ENCODE measurements at regions not wholly inside any gene's neighbourhood (a gene's known extent, or its start where the extent isn't known, plus 50 kb on each side); places are given as distances from the start of the nearest gene placed in this dataset.
"Not testable (repeated sequence)": the region's sequence is repeated elsewhere in the genome, so short reads cannot be mapped to it uniquely, and the experiment has no call there.

- not testable (repeated sequence) for TF ChIP-seq CTCF (IDR thresholded peaks at IDR 0.05); MYC (IDR thresholded peaks at IDR 0.05; ENCODE audit: borderline replicate concordance, low read length); CHD2 (IDR thresholded peaks at IDR 0.05; ENCODE audit: low read length, partially characterized antibody); CBX8 (IDR thresholded peaks at IDR 0.05); RFX5 (IDR thresholded peaks at IDR 0.05); CEBPB (IDR thresholded peaks at IDR 0.05); POLR2A (IDR thresholded peaks at IDR 0.05; ENCODE audit: low read length); RAD21 (conservative IDR thresholded peaks at IDR 0.05 in 1 of 2, IDR thresholded peaks at IDR 0.05 in 1 of 2); BHLHE40 (IDR thresholded peaks at IDR 0.05; ENCODE audit: low read depth, low read length)
- TF ChIP-seq, protein P1, sequence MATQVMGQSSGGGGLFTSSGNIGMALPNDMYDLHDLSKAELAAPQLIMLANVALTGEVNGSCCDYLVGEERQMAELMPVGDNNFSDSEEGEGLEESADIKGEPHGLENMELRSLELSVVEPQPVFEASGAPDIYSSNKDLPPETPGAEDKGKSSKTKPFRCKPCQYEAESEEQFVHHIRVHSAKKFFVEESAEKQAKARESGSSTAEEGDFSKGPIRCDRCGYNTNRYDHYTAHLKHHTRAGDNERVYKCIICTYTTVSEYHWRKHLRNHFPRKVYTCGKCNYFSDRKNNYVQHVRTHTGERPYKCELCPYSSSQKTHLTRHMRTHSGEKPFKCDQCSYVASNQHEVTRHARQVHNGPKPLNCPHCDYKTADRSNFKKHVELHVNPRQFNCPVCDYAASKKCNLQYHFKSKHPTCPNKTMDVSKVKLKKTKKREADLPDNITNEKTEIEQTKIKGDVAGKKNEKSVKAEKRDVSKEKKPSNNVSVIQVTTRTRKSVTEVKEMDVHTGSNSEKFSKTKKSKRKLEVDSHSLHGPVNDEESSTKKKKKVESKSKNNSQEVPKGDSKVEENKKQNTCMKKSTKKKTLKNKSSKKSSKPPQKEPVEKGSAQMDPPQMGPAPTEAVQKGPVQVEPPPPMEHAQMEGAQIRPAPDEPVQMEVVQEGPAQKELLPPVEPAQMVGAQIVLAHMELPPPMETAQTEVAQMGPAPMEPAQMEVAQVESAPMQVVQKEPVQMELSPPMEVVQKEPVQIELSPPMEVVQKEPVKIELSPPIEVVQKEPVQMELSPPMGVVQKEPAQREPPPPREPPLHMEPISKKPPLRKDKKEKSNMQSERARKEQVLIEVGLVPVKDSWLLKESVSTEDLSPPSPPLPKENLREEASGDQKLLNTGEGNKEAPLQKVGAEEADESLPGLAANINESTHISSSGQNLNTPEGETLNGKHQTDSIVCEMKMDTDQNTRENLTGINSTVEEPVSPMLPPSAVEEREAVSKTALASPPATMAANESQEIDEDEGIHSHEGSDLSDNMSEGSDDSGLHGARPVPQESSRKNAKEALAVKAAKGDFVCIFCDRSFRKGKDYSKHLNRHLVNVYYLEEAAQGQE (IDR thresholded peaks at IDR 0.05): not testable (repeated sequence)
- TF ChIP-seq, protein P2, sequence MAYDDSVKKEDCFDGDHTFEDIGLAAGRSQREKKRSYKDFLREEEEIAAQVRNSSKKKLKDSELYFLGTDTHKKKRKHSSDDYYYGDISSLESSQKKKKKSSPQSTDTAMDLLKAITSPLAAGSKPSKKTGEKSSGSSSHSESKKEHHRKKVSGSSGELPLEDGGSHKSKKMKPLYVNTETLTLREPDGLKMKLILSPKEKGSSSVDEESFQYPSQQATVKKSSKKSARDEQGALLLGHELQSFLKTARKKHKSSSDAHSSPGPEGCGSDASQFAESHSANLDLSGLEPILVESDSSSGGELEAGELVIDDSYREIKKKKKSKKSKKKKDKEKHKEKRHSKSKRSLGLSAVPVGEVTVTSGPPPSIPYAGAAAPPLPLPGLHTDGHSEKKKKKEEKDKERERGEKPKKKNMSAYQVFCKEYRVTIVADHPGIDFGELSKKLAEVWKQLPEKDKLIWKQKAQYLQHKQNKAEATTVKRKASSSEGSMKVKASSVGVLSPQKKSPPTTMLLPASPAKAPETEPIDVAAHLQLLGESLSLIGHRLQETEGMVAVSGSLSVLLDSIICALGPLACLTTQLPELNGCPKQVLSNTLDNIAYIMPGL (CRISPR knock-in tag; IDR thresholded peaks at IDR 0.05; ENCODE audit: borderline replicate concordance): not testable (repeated sequence)
These were observed 53.1 kb upstream of the CSPG4 start for GRCh38 chr15:75765551-75766305.
